SK-N-DZ (cell line): ENCODE measurements at regions not wholly inside any gene's neighbourhood (a gene's known extent, or its start where the extent isn't known, plus 50 kb on each side); places are given as distances from the start of the nearest gene placed in this dataset.
"Not testable (repeated sequence)": the region's sequence is repeated elsewhere in the genome, so short reads cannot be mapped to it uniquely, and the experiment has no call there.

Experiments used
- DNase-seq: peaks from one replicate; pipeline ENCODE4 v3.0.0-alpha.2; 2015; ENCODE audit warnings: low spot score

- no peak for DNase-seq
Observed at GRCh38 chr2:40579247-40579646, 127.4 kb upstream of the SLC8A1 start.

- no peak for DNase-seq
Observed at GRCh38 chr2:40584432-40584831, 132.5 kb upstream of the SLC8A1 start.

- no peak for DNase-seq
Observed at GRCh38 chr2:40591774-40592173, 139.9 kb upstream of the SLC8A1 start.

GRCh38 chr2:40592218-40592617 lies 140.3 kb upstream of the SLC8A1 start:
- no peak for DNase-seq

- no peak for DNase-seq
Observed at GRCh38 chr2:40606862-40607261, 155.0 kb upstream of the SLC8A1 start.

- DNase-seq: no peak
Observed at GRCh38 chr2:40611196-40611595, 159.3 kb upstream of the SLC8A1 start.

- no peak for DNase-seq
Observed at GRCh38 chr2:40625849-40626248, 174.0 kb upstream of the SLC8A1 start.

- DNase-seq: no peak
Observed at GRCh38 chr2:40628556-40628955, 176.7 kb upstream of the SLC8A1 start.

- DNase-seq: no peak
Observed at GRCh38 chr2:40629768-40630434, 178.0 kb upstream of the SLC8A1 start.

GRCh38 chr2:40639320-40639719 lies 187.4 kb upstream of the SLC8A1 start:
- no peak for DNase-seq

GRCh38 chr2:40642237-40642636 lies 190.3 kb upstream of the SLC8A1 start:
- DNase-seq: peak; percentile 40

GRCh38 chr2:40642726-40643125 lies 190.8 kb upstream of the SLC8A1 start:
- DNase-seq: peak; percentile 19

GRCh38 chr2:40646642-40647041 lies 194.8 kb upstream of the SLC8A1 start:
- no peak for DNase-seq

- DNase-seq: no peak
Observed at GRCh38 chr2:40652155-40652554, 200.3 kb upstream of the SLC8A1 start.

- DNase-seq: no peak
Observed at GRCh38 chr2:40653829-40654228, 201.9 kb upstream of the SLC8A1 start.

- DNase-seq: no peak
Observed at GRCh38 chr2:40654346-40654745, 202.5 kb upstream of the SLC8A1 start.

GRCh38 chr2:40658941-40659340 lies 207.1 kb upstream of the SLC8A1 start:
- DNase-seq: peak; percentile 61

GRCh38 chr2:40665493-40666232 lies 213.8 kb upstream of the SLC8A1 start:
- no peak for DNase-seq

GRCh38 chr2:40666398-40666797 lies 214.5 kb upstream of the SLC8A1 start:
- no peak for DNase-seq

- DNase-seq: peak; percentile 79
Observed at GRCh38 chr2:40668425-40668824, 216.5 kb upstream of the SLC8A1 start.

- DNase-seq: not testable (repeated sequence)
Observed at GRCh38 chr2:40676134-40676790, 224.4 kb upstream of the SLC8A1 start.

GRCh38 chr2:40680547-40680946 lies 228.7 kb upstream of the SLC8A1 start:
- no peak for DNase-seq

- no peak for DNase-seq
Observed at GRCh38 chr2:40690036-40690435, 238.1 kb upstream of the SLC8A1 start.
